ENCODE measurements at regions not wholly inside any gene's neighbourhood (a gene's known extent, or its start where the extent isn't known, plus 50 kb on each side); places are given as distances from the start of the nearest gene placed in this dataset.
A peak's percentile ranks its signal among the peaks of the same experiment; 100 is the strongest.

DNA sequence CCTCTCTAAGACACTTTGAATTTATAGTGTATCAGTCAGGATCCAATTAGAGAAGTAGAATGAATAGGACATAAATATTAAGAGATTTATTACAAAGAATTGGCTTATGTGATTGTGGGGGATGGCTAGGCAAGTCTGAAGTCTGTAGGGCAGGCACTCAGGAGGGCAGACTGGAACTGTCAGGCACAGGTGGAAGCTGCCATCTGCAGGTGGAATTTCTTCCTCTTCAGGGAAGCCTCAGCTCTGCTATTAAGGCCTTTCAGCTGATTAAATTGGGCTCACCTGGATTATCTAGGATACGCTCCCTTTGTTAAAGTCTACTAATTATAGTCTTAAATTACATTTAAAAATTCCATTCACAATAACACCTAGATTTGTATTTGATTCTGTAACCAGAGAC, 92.0 kb upstream of the HAO2 start:
- 98% methylated on average over 1 of the region's 1 CpG for WGBS
- TF ChIP-seq, protein P1, sequence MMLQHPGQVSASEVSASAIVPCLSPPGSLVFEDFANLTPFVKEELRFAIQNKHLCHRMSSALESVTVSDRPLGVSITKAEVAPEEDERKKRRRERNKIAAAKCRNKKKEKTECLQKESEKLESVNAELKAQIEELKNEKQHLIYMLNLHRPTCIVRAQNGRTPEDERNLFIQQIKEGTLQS (IDR thresholded peaks at IDR 0.05): no peak
- TF ChIP-seq FOXA2 (IDR thresholded peaks at IDR 0.05) (no peak), RAD21 (IDR thresholded peaks at IDR 0.05) (peak in 1 of 2 donors; percentile 27), GABPA (IDR thresholded peaks at IDR 0.05 in 1 of 2, conservative IDR thresholded peaks at IDR 0.05 in 1 of 2) (no peak), HNF4A (conservative IDR thresholded peaks at IDR 0.05) (no peak)
- TF ChIP-seq, protein P2, sequence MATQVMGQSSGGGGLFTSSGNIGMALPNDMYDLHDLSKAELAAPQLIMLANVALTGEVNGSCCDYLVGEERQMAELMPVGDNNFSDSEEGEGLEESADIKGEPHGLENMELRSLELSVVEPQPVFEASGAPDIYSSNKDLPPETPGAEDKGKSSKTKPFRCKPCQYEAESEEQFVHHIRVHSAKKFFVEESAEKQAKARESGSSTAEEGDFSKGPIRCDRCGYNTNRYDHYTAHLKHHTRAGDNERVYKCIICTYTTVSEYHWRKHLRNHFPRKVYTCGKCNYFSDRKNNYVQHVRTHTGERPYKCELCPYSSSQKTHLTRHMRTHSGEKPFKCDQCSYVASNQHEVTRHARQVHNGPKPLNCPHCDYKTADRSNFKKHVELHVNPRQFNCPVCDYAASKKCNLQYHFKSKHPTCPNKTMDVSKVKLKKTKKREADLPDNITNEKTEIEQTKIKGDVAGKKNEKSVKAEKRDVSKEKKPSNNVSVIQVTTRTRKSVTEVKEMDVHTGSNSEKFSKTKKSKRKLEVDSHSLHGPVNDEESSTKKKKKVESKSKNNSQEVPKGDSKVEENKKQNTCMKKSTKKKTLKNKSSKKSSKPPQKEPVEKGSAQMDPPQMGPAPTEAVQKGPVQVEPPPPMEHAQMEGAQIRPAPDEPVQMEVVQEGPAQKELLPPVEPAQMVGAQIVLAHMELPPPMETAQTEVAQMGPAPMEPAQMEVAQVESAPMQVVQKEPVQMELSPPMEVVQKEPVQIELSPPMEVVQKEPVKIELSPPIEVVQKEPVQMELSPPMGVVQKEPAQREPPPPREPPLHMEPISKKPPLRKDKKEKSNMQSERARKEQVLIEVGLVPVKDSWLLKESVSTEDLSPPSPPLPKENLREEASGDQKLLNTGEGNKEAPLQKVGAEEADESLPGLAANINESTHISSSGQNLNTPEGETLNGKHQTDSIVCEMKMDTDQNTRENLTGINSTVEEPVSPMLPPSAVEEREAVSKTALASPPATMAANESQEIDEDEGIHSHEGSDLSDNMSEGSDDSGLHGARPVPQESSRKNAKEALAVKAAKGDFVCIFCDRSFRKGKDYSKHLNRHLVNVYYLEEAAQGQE (IDR thresholded peaks at IDR 0.05): no peak
- H3K27ac ChIP-seq (ENCODE audit: low read depth in 1 of 2, low read length in 2 of 2): no peak overlapping the region
- no peaks in the 10 kb centered on the region for H3K9me3 ChIP-seq (ENCODE audit: control insufficient read depth in 4 of 4, low read length in 3 of 4)
- no peak overlapping the region for H3K9ac ChIP-seq (ENCODE audit: low read depth in 1 of 2, low read length in 2 of 2)
- H3K27me3 ChIP-seq (ENCODE audit: control insufficient read depth in 4 of 4, insufficient read depth in 4 of 4, low read length in 3 of 4): no peaks in the 10 kb centered on the region
- no peak overlapping the region for H3K4me3 ChIP-seq (ENCODE audit: low read depth in 1 of 3, low read length in 3 of 3)
- H3K36me3 ChIP-seq (ENCODE audit: control insufficient read depth in 4 of 4, insufficient read depth in 3 of 4, low read depth in 1 of 4, low read length in 3 of 4): no peaks in the 10 kb centered on the region
- peaks cover 0 to 9% (median 7%) of the 10 kb centered on the region in 4 donors for H3K4me1 ChIP-seq (ENCODE audit: control insufficient read depth in 4 of 4, insufficient read depth in 4 of 4, low read length in 3 of 4)
- DNase-seq (ENCODE audit: low spot score): no peak

- no peaks in the 10 kb centered on the region for H3K36me3 ChIP-seq (ENCODE audit: control insufficient read depth in 4 of 4, insufficient read depth in 3 of 4, low read depth in 1 of 4, low read length in 3 of 4)
- WGBS: 80% methylated on average over 8 of the region's 8 CpGs
- no peaks in the 10 kb centered on the region for H3K9me3 ChIP-seq (ENCODE audit: control insufficient read depth in 4 of 4, low read length in 3 of 4)
- no peak overlapping the region for H3K27ac ChIP-seq (ENCODE audit: low read depth in 1 of 2, low read length in 2 of 2)
- no peak for DNase-seq (ENCODE audit: low spot score)
- H3K4me1 ChIP-seq (ENCODE audit: control insufficient read depth in 4 of 4, insufficient read depth in 4 of 4, low read length in 3 of 4): peaks cover 0 to 9% (median 7%) of the 10 kb centered on the region in 4 donors
- H3K9ac ChIP-seq (ENCODE audit: low read depth in 1 of 2, low read length in 2 of 2): no peak overlapping the region
- TF ChIP-seq HNF4G (IDR thresholded peaks at IDR 0.05): no peak
- TF ChIP-seq FOXA1 (IDR thresholded peaks at IDR 0.05): no peak
- TF ChIP-seq MAX (IDR thresholded peaks at IDR 0.05): no peak
- no peak for TF ChIP-seq NR2F2 (IDR thresholded peaks at IDR 0.05)
- TF ChIP-seq TAF1 (conservative IDR thresholded peaks at IDR 0.05): no peak
- TF ChIP-seq RXRA (IDR thresholded peaks at IDR 0.05): no peak
- TF ChIP-seq EGR1 (IDR thresholded peaks at IDR 0.05; ENCODE audit: low read depth in 2 of 2): no peak
- no peak for TF ChIP-seq SP1 (IDR thresholded peaks at IDR 0.05)
- TF ChIP-seq, protein P2 (IDR thresholded peaks at IDR 0.05): no peak
- TF ChIP-seq YY1 (IDR thresholded peaks at IDR 0.05): no peak
- H3K4me3 ChIP-seq (ENCODE audit: low read depth in 1 of 3, low read length in 3 of 3): no peak overlapping the region
- no peaks in the 10 kb centered on the region for H3K27me3 ChIP-seq (ENCODE audit: control insufficient read depth in 4 of 4, insufficient read depth in 4 of 4, low read length in 3 of 4)
Observed at GRCh38 chr1:119279456-119280381, 88.9 kb upstream of the HAO2 start.

Measured in liver (tissue), 7 donors.